ENCODE measurements at regions not wholly inside any gene's neighbourhood (a gene's known extent, or its start where the extent isn't known, plus 50 kb on each side); places are given as distances from the start of the nearest gene placed in this dataset.
"Not testable (repeated sequence)": the region's sequence is repeated elsewhere in the genome, so short reads cannot be mapped to it uniquely, and the experiment has no call there.

DNA sequence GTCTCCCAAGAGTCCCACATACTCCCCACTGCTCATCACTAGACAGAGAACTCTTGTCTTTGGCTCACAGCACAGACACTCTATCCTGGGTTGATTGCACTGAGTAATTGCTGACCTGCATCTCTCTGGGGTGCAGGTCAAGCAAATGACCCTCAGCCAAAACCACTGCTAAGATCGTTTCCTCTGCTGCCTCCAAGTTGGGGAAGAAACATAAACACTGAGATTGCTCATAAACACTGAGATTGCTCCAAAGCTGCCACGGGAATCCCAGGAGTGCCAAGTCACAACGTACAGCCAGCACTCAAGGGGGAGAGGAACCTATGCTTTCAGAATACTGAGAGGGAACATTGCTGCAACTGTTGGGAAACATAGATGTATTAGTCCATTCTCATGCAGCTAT, 1402.1 kb upstream of the ACO1 start:
- H3K27me3 Mint-ChIP-seq = no peaks in the 10 kb centered on the region
- no peaks in the 10 kb centered on the region for H3K36me3 Mint-ChIP-seq
- H3K4me1 Mint-ChIP-seq = no peaks in the 10 kb centered on the region
- no peak overlapping the region for H3K4me3 Mint-ChIP-seq
- H3K27ac Mint-ChIP-seq = no peak overlapping the region
- DNase-seq = no peak
- CTCF ChIA-PET = no interaction called here
- peaks cover 4% of the 10 kb centered on the region for H3K9me3 Mint-ChIP-seq

DNA sequence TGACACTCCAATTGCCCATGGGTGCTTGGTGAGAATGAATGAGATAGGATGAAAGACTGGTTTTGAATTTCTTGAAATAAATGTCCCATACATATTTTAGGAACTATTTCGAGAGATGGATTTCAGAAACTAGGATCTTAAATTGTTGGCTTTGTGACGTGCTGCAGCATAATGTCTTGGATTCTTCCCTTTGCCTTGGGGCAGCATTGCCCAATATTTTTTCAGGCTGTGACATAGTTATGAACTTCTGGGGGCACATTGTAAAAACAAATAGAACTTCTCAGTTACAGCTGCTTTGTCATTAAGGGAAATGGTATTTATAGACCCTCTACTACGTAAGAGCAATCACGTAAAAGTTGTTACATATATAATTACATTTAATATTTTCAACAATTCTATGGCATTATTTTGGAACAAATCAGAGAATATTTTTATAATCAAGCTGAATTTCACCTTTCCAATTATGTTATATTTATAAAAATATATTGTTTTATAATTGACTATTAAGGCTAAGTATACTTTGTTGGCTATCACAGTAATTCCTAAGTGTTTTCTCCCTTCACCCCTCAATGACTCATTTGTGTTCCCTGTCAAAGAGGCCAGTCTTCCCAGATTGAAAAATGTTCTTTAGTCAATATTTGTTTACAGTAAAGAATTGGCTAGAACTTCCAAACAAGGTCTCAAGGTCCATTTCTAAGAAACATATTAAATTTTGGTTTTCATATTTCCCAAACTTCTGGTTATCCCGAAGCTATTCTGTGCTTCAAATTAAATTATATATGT, 1388.3 kb upstream of the ACO1 start:
- CTCF ChIA-PET = no interaction called here
- no peak overlapping the region for H3K4me3 Mint-ChIP-seq
- no peaks in the 10 kb centered on the region for H3K36me3 Mint-ChIP-seq
- H3K27ac Mint-ChIP-seq = no peak overlapping the region
- H3K9me3 Mint-ChIP-seq = no peaks in the 10 kb centered on the region
- no peaks in the 10 kb centered on the region for H3K27me3 Mint-ChIP-seq
- H3K4me1 Mint-ChIP-seq = no peaks in the 10 kb centered on the region
- no peak for DNase-seq

DNA sequence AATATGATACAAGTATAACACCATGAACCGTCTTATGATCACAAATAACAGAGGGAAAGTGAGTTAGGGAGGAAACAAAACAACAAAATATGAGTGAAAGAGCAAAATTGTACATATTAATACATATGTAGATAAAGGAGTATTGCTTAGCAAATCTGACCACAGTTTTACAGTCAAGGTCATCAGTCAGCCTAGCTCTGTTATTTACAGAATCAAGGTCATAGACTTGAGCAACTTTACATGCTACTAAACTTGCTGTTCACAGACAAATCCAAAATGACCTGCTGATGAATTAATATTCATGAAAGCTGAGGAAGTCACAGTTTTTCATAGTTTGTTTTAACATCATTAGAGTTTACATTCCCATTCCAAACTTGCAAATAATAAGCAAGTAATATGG, 1387.7 kb upstream of the ACO1 start:
- no peak for DNase-seq
- no peaks in the 10 kb centered on the region for H3K4me1 Mint-ChIP-seq
- H3K27ac Mint-ChIP-seq = no peak overlapping the region
- peaks cover 3% of the 10 kb centered on the region for H3K9me3 Mint-ChIP-seq
- H3K27me3 Mint-ChIP-seq = no peaks in the 10 kb centered on the region
- H3K36me3 Mint-ChIP-seq = no peaks in the 10 kb centered on the region
- no peak overlapping the region for H3K4me3 Mint-ChIP-seq
- CTCF ChIA-PET = no interaction called here

DNA sequence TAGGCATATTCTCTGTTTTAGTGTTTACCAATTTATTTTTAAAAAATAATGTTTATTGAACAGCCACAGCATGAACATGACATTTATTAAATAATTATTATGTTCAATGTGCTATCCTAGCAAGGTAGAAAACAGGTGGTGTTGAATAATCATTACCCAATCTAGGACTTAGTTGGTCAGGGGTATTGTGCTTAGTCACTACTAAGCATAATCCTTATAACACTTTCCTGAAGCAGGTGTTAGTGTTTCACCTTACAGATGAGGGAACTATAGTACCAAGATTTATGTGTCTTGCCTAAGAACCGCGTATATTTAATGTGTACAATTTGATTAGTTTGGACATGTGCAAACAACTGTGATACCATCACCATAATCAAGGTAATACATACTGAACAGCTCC, 1387.2 kb upstream of the ACO1 start:
- Mint-ChIP-seq H3K27me3 (no peaks in the 10 kb centered on the region), H3K36me3 (no peaks in the 10 kb centered on the region), H3K4me1 (no peaks in the 10 kb centered on the region), H3K4me3 (no peak overlapping the region), H3K27ac (no peak overlapping the region), H3K9me3 (peaks cover 5% of the 10 kb centered on the region)
- CTCF ChIA-PET = no interaction called here
- DNase-seq = no peak

DNA sequence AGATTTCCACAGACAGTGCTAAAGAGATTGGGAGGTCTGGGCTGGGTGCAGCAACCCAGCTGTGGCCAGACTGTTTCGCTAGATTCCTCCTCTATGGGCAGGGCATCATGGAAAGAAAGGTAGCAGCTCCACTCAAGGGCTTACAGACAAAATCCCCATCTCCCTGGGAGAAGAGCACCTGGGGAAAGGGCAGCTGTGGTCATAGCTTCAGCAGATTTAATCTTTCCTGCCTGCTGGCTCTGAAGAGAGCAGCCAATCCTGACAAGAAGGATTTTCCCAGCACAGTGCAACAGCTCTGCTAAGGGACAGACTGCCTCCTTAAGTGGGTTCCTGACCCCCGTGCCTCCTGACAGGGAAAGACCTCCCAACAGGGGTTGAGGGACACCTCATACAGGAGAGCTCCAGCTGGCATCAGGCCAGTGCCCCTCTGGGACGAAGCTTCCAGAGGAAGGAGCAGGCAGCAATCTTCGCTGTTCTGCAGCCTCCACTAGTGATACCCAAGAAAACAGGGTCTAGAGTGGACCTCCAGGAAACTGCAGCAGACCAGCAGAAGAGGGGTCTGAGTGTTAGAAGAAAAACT, 1379.3 kb upstream of the ACO1 start:
- Mint-ChIP-seq H3K9me3 (peaks cover 10% of the 10 kb centered on the region), H3K36me3 (no peaks in the 10 kb centered on the region), H3K4me1 (no peaks in the 10 kb centered on the region), H3K27ac (no peak overlapping the region), H3K27me3 (no peaks in the 10 kb centered on the region), H3K4me3 (no peak overlapping the region)
- no peak for DNase-seq
- CTCF ChIA-PET = no interaction called here

DNA sequence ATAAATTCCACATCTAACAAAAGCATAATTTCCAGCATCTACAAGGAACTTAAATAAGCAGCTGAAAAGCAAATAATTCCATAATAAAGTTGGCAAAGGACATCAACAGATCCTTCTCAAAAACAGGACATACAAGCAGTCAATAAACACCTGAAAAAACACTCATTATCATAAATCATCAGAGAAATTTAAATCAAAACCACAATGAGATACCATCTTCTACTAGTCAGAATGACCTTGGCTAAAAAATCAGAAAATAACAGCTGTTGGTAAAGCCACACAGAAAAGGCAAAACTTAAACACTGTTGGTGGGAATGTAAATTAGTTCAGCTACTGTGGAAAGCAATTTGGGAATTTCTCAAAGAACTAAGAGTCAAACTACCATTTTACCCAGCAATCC, 1371.1 kb upstream of the ACO1 start:
- peaks cover 5% of the 10 kb centered on the region for H3K9me3 Mint-ChIP-seq
- no peaks in the 10 kb centered on the region for H3K36me3 Mint-ChIP-seq
- DNase-seq = no peak

DNA sequence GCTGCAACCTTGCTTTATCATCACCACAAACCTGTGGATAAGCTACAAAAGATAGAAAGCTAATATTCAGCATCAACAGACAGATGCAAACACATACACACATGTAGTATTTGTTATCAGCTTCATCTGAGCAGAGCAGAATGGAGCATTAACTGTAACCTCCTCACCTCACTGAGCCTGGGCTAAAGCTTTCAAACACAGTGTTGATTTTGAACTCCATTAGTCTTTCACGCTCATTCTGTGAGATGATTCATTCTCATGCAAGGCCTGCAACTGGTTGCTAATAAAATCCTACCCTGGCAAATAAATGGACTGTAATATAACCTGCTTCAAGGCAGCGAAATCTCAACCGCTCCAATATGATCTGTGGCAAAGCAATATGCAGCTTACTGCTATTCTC, 1360.6 kb upstream of the ACO1 start:
- Mint-ChIP-seq H3K36me3 (no peaks in the 10 kb centered on the region), H3K27me3 (no peaks in the 10 kb centered on the region), H3K27ac (no peak overlapping the region), H3K4me1 (no peaks in the 10 kb centered on the region), H3K9me3 (no peaks in the 10 kb centered on the region), H3K4me3 (no peak overlapping the region)
- no peak for DNase-seq
- CTCF ChIA-PET = no interaction called here

More for the DNA sequence above, 1371.1 kb upstream of the ACO1 start:
- no peaks in the 10 kb centered on the region for H3K27me3 Mint-ChIP-seq
- CTCF ChIA-PET = no interaction called here
- no peak overlapping the region for H3K27ac Mint-ChIP-seq
- no peaks in the 10 kb centered on the region for H3K4me1 Mint-ChIP-seq
- no peak overlapping the region for H3K4me3 Mint-ChIP-seq

DNA sequence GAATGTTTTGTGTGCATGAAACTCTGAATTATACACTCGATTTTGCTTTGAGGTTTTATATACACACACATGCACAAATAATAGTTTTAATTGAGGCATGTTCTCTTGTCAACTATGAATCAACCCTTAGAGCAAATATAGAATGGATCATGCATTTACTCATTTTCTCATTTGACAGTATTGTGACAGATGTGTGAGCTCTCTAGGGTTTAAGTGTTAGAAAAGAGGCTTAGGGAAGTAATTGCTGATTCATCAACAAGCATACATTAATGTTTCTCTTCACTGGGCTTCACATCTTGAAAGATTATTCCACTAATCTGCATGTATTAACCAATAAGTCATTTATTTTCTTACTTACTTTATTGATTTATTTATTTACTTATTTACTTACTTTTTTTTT, 1356.8 kb upstream of the ACO1 start:
- Mint-ChIP-seq H3K9me3 (no peaks in the 10 kb centered on the region), H3K36me3 (no peaks in the 10 kb centered on the region), H3K4me3 (no peak overlapping the region), H3K27me3 (no peaks in the 10 kb centered on the region), H3K4me1 (no peaks in the 10 kb centered on the region), H3K27ac (no peak overlapping the region)
- CTCF ChIA-PET = no interaction called here
- DNase-seq = no peak

DNA sequence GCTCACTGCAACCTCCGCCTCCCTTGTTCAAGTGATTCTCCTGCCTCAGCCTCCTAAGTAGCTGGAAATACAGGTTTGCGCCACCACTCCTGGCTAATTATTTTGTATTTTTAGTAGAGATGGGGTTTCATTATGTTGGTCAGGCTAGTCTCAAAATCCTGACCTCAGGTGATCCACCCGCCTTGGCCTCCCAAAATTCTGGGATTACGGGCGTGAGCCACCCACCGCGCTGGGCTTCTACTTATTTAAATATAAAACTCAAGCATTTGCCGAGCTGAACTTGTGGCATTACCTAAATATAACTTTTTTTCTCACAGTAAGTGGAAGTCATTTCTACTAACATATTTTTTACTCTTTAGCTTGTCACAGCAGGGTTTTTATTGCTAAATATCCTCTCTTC, 1356.3 kb upstream of the ACO1 start:
- no peaks in the 10 kb centered on the region for H3K27me3 Mint-ChIP-seq
- no peak for DNase-seq
- no peaks in the 10 kb centered on the region for H3K36me3 Mint-ChIP-seq
- H3K4me1 Mint-ChIP-seq = no peaks in the 10 kb centered on the region
- H3K9me3 Mint-ChIP-seq = no peaks in the 10 kb centered on the region
- CTCF ChIA-PET = no interaction called here
- no peak overlapping the region for H3K4me3 Mint-ChIP-seq
- no peak overlapping the region for H3K27ac Mint-ChIP-seq

DNA sequence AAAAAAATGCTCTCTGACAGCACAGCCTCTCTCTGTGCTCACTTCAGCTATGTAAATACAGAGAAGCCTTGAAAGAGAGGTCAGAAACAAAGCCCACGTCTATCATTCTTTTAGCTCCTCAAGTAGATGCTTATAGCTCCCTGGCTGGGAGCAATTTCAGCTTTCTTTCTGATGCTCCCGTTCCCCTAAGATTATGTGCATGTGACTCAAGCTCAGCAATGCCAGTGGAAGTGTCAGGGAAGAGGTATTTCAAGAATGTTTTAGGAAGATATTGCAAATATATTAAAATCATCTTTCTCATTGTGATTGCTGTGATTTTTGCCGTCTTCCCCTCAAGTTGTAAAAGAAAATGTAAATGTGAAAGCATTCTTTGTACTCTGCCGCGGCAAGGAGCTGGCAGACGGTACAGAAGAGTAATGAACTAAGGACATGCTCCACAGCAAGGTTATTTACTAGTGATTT, 1353.7 kb upstream of the ACO1 start:
- Mint-ChIP-seq H3K27ac (no peak overlapping the region), H3K27me3 (no peaks in the 10 kb centered on the region), H3K4me1 (no peaks in the 10 kb centered on the region), H3K4me3 (no peak overlapping the region), H3K36me3 (no peaks in the 10 kb centered on the region), H3K9me3 (no peaks in the 10 kb centered on the region)
- DNase-seq = no peak
- CTCF ChIA-PET = interaction anchor here (0.8 kb wide), 1 partner anchor 46 kb away, joined by 3 read pairs; no protein-coding TSS in a partner anchor

DNA sequence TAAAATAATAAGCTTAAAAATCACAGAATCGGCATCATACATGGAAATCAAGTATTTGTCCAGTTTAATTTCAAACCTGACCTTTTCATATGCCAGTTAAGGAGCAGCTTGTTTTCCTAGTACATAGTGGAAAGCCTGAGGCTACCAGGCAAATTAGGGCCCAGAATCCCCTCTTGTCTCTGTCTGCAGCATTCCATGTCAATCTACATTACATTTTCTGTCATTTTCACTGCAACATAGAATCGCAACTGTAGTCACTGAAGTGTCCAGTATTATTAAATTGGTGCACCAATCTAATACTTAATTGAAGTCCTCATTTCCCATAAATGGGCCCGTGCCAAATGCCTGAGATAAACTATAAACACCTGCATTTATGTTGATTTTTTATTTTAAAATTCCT, 1352.2 kb upstream of the ACO1 start:
- Mint-ChIP-seq H3K4me1 (no peaks in the 10 kb centered on the region), H3K9me3 (no peaks in the 10 kb centered on the region), H3K4me3 (no peak overlapping the region), H3K27ac (no peak overlapping the region), H3K36me3 (no peaks in the 10 kb centered on the region), H3K27me3 (no peaks in the 10 kb centered on the region)
- no peak for DNase-seq
- CTCF ChIA-PET = no interaction called here

DNA sequence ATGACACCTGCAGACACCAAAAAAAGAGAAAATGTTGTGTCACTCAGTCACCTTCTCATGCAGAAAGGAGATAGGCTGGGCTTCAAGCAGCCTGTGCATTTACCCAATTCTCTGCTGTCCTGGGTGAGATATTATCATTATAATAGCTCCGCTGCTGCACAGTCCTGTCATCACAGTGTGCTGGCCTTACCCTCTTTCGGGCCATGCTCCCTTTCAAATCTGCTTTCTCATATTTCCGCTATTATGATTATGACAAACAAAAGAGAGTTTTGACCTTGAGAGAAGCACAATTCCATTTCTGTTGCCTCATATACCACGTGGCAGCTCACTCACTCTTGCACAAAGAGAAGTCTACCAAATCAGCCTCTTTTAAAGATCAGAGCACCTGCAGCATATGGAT, 1350.1 kb upstream of the ACO1 start:
- Mint-ChIP-seq H3K9me3 (no peaks in the 10 kb centered on the region), H3K36me3 (no peaks in the 10 kb centered on the region), H3K4me1 (no peaks in the 10 kb centered on the region), H3K27ac (no peak overlapping the region), H3K4me3 (no peak overlapping the region), H3K27me3 (no peaks in the 10 kb centered on the region)
- CTCF ChIA-PET = no interaction called here
- DNase-seq = no peak

DNA sequence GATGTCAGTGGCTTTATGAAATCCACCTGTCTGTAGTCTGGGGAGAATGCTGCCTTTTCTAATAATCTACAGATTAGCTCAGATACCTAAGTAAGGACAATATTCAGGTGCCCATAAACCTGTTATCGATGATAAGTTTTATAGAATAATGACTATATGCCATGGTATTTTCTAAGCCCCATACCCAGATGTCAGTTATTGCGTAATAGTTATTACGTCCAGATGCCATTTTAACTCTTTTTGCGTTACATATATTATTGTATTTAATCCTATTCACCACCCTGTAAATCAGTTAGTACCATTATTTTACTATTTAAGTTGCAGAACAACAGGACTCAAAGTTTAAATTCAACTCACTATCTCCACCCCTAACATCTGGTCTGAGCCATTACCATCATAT, 1343.9 kb upstream of the ACO1 start:
- no peak for DNase-seq
- no peak overlapping the region for H3K27ac Mint-ChIP-seq
- CTCF ChIA-PET = no interaction called here
- H3K9me3 Mint-ChIP-seq = no peaks in the 10 kb centered on the region
- no peaks in the 10 kb centered on the region for H3K4me1 Mint-ChIP-seq
- no peaks in the 10 kb centered on the region for H3K36me3 Mint-ChIP-seq
- H3K4me3 Mint-ChIP-seq = no peak overlapping the region
- H3K27me3 Mint-ChIP-seq = no peaks in the 10 kb centered on the region

DNA sequence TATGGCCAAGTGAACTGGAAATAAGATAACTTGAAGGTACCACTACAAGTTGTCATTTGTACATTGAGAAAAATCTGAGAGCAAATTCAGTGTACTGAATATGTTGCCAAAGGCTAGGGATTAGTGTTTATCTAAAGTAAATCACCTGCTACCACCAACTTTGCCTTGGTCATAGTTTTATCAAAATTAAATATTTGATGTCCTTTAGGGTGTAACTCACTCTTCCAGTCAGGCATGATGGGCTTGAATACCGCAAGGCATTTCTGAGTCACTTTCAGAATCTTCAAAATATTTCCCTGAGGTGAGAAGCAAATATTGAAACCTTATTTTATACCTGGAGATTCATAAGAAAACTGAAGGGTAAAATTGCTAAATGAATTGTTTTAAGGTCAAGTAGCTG, 1338.6 kb upstream of the ACO1 start:
- H3K9me3 Mint-ChIP-seq = no peaks in the 10 kb centered on the region
- H3K36me3 Mint-ChIP-seq = no peaks in the 10 kb centered on the region
- CTCF ChIA-PET = no interaction called here
- no peak overlapping the region for H3K4me3 Mint-ChIP-seq
- no peak overlapping the region for H3K27ac Mint-ChIP-seq
- DNase-seq = no peak
- H3K27me3 Mint-ChIP-seq = no peaks in the 10 kb centered on the region
- no peaks in the 10 kb centered on the region for H3K4me1 Mint-ChIP-seq

DNA sequence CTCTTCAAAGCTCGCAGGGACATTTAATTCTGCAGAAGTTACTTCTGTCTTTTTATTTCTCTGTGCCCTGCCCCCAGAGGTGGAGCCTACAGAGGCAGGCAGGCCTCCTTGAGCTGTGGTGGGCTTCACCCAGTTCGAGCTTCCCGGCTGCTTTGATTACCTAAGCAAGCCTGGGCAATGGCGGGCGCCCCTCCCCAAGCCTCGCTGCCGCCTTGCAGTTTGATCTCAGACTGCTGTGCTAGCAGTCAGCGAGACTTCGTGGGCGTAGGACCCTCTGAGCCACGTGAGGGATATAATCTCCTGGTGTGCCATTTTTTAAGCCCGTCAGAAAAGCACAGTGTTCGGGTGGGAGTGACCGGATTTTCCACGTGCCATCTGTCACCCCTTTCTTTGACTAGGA, 1322.9 kb upstream of the ACO1 start:
- H3K4me3 Mint-ChIP-seq, H3K36me3 Mint-ChIP-seq, CTCF ChIA-PET, H3K27me3 Mint-ChIP-seq, H3K4me1 Mint-ChIP-seq, H3K9me3 Mint-ChIP-seq, DNase-seq, H3K27ac Mint-ChIP-seq: not testable (repeated sequence)

All from activated naive CD4-positive, alpha-beta T cell treated with anti-CD3 and anti-CD28 coated beads, Interleukin-2, amount 10 ng/mL, durations not matched to agents 7 days and 5 days (primary cell).